HEK293T (cell line): ENCODE measurements at regions not wholly inside any gene's neighbourhood (a gene's known extent, or its start where the extent isn't known, plus 50 kb on each side); places are given as distances from the start of the nearest gene placed in this dataset.
"Not testable (repeated sequence)": the region's sequence is repeated elsewhere in the genome, so short reads cannot be mapped to it uniquely, and the experiment has no call there.

ENCODE experiments used
- CTCF ChIA-PET: fragments of 350-600 bp; formaldehyde crosslinking; extraction: SDS; loops from one replicate; lab custom pipeline; 2021; ENCODE audit warnings: antibody characterized with exemption, inconsistent platforms; lab: Yijun Ruan, JAX
- POLR2A ChIA-PET: fragments of 350-600 bp; formaldehyde crosslinking; extraction: SDS; loops from one replicate; lab custom pipeline; 2020; ENCODE audit warnings: antibody characterized with exemption, inconsistent platforms; lab: Yijun Ruan, JAX
- DNase-seq: peaks from one replicate; pipeline ENCODE4 v3.0.0; 2012; ENCODE audit warnings: mixed read lengths; ENCODE audit errors: extremely low spot score
- ARNT ChIP-seq: fragments of 450-650 bp; IDR thresholded peaks from 2 replicates; pipeline ENCODE4 v1.6.1; 2017; ENCODE audit warnings: mild to moderate bottlenecking
- BHLHE40 ChIP-seq: fragments of 450-650 bp; IDR thresholded peaks from 2 replicates; pipeline ENCODE4 v1.6.1; 2016; ENCODE audit warnings: mild to moderate bottlenecking, moderate library complexity, borderline replicate concordance
- CTBP1 ChIP-seq: fragments of 450-650 bp; IDR thresholded peaks from 2 replicates; pipeline ENCODE4 v1.6.1; 2016; ENCODE audit warnings: borderline replicate concordance
- ELF4 ChIP-seq: fragments of 450-650 bp; IDR thresholded peaks from 2 replicates; pipeline ENCODE4 v1.6.1; 2017; ENCODE audit warnings: antibody characterized with exemption
- FOXA1 ChIP-seq: fragments of 450-650 bp; IDR thresholded peaks from 2 replicates; pipeline ENCODE4 v1.6.1; 2016; ENCODE audit warnings: mild to moderate bottlenecking
- FOXK2 ChIP-seq: fragments of 450-650 bp; IDR thresholded peaks from 2 replicates; pipeline ENCODE4 v1.6.1; 2016; ENCODE audit warnings: mild to moderate bottlenecking
- FOXM1 ChIP-seq: fragments of 450-650 bp; IDR thresholded peaks from 2 replicates; pipeline ENCODE4 v1.6.1; 2017; ENCODE audit warnings: mild to moderate bottlenecking, borderline replicate concordance
- HDGF ChIP-seq: fragments of 450-650 bp; IDR thresholded peaks from 2 replicates; pipeline ENCODE4 v1.6.1; 2017; ENCODE audit warnings: antibody characterized with exemption, borderline replicate concordance
- L3MBTL2 ChIP-seq: fragments of 450-650 bp; conservative IDR thresholded peaks from 2 replicates; pipeline ENCODE4 v1.6.1; 2016; ENCODE audit warnings: mild to moderate bottlenecking
- LEF1 ChIP-seq: fragments of 450-650 bp; IDR thresholded peaks from 2 replicates; pipeline ENCODE4 v1.6.1; 2017; ENCODE audit warnings: mild to moderate bottlenecking, borderline replicate concordance
- NFRKB ChIP-seq: fragments of 450-650 bp; IDR thresholded peaks from 2 replicates; pipeline ENCODE4 v1.6.1; 2016; ENCODE audit warnings: mild to moderate bottlenecking, moderate library complexity
- PKNOX1 ChIP-seq: fragments of 450-650 bp; IDR thresholded peaks from 2 replicates; pipeline ENCODE4 v1.6.1; 2016
- SP1 ChIP-seq: fragments of 450-650 bp; IDR thresholded peaks from 2 replicates; pipeline ENCODE4 v1.6.1; 2017
- SUZ12 ChIP-seq: fragments of 450-650 bp; IDR thresholded peaks from 2 replicates; pipeline ENCODE4 v1.6.1; 2016; ENCODE audit warnings: mild to moderate bottlenecking
- TARDBP ChIP-seq: fragments of 450-650 bp; IDR thresholded peaks from 2 replicates; pipeline ENCODE4 v1.6.1; 2016
- ZNF384 ChIP-seq: fragments of 450-650 bp; IDR thresholded peaks from 2 replicates; pipeline ENCODE4 v1.6.1; 2016

DNA sequence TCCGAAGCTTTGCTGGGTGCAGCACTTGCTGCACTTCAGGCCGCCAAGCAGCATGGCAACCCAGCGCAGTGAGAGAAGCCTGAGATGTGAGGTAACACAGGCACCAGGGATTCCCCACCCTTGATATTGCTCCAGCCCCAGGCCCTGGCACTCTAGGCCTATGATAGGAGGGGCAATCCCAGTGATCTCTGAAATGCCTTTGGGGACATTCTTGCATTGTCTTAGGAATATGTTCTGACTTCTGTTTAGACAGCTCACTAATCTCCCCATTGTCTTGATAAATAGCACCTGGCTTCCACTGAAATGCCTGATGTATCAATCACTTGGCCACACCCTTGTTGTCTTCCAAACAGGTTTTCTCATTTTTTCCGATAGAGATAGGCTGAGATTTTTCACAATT lies 102.8 kb downstream of the SOX14 start:
- DNase-seq, result no peak
- ChIA-PET CTCF (no interaction called here), POLR2A (no interaction called here)
- TF ChIP-seq ARNT, result no peak
- no peak for TF ChIP-seq CTBP1
- no peak for TF ChIP-seq BHLHE40
- no peak for TF ChIP-seq HDGF
- no peak for TF ChIP-seq SUZ12
- no peak for TF ChIP-seq FOXM1
- no peak for TF ChIP-seq LEF1
- no peak for TF ChIP-seq SP1
- TF ChIP-seq FOXA1, result no peak
- no peak for TF ChIP-seq NFRKB
- no peak for TF ChIP-seq FOXK2
- TF ChIP-seq L3MBTL2, result no peak
- TF ChIP-seq TARDBP, result no peak
- no peak for TF ChIP-seq ELF4
- no peak for TF ChIP-seq PKNOX1
- TF ChIP-seq ZNF384, result no peak

DNA sequence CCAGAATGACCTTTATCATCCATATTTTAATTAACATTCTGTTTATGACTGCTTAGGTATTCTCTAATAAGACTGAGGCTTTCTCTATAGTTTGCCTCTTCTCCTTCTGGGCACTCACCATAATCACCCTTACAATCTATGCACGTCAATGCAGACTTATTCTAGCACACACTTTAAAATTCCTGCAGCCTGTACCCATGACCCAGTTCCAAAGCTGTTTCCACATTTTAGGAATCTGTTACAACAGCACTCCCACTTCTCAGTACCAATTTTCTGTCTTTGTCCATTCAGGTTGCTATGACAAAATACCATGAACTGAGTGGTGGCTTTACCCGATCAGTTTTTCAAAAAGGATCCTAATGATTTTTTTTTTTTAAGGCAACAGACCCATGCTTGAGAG lies 103.5 kb downstream of the SOX14 start:
- ChIA-PET CTCF (interaction anchor here (0.7 kb wide), 1 partner anchor 756 kb away, joined by 5 read pairs; no protein-coding TSS in a partner anchor), POLR2A (no interaction called here)
- no peak for DNase-seq
- no peak for TF ChIP-seq PKNOX1

DNA sequence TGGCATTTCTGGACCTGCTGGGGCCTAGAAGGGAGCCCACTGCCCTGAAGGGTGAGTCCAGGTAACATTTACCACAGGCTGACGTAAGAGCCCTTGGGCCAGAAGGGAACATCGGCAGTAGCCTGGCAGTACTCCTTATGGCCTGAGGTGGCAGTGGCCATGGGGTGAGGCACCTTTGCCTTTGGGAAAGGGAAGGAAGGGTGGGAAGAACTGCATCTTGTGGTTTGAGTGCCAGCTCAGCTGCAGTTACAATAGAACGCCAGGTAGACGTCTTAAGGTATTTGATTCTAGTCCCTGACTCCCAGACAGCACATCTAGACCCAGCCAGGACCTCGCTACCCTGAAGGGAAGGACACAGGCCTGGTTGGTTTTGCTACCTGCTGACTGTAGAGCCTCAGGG lies 104.9 kb downstream of the SOX14 start:
- TF ChIP-seq NFRKB, result no peak
- TF ChIP-seq LEF1, result no peak
- no peak for TF ChIP-seq SUZ12
- no peak for TF ChIP-seq L3MBTL2
- TF ChIP-seq HDGF, result no peak
- TF ChIP-seq TARDBP, result no peak
- TF ChIP-seq CTBP1, result no peak
- no peak for TF ChIP-seq PKNOX1
- TF ChIP-seq ZNF384, result no peak
- POLR2A ChIA-PET, result no interaction called here
- DNase-seq, result no peak
- CTCF ChIA-PET, result no interaction called here

- POLR2A ChIA-PET, CTCF ChIA-PET, DNase-seq: not testable (repeated sequence)
These were observed 108.5 kb downstream of the SOX14 start for GRCh38 chr3:137872589-137872988.

DNA sequence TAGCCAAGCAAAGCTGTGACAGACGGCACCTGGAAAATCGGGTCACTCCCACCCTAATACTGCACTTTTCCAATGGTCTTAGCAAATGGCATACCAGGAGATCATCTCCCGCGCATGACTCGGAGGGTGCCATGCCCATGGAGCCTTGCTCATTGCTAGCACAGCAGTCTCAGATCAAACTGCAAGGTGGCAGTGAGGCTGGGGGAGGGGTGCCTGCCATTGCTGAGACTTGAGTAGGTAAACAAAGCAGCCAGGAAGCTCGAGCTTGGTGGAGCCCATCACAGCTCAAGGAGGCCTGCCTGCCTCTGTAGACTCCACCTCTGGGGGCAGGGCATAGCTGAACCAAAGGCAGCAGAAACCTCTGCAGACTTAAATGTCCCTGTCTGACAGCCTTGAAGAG lies 113.1 kb upstream of the CLDN18 start:
- POLR2A ChIA-PET, CTCF ChIA-PET, DNase-seq: not testable (repeated sequence)

DNA sequence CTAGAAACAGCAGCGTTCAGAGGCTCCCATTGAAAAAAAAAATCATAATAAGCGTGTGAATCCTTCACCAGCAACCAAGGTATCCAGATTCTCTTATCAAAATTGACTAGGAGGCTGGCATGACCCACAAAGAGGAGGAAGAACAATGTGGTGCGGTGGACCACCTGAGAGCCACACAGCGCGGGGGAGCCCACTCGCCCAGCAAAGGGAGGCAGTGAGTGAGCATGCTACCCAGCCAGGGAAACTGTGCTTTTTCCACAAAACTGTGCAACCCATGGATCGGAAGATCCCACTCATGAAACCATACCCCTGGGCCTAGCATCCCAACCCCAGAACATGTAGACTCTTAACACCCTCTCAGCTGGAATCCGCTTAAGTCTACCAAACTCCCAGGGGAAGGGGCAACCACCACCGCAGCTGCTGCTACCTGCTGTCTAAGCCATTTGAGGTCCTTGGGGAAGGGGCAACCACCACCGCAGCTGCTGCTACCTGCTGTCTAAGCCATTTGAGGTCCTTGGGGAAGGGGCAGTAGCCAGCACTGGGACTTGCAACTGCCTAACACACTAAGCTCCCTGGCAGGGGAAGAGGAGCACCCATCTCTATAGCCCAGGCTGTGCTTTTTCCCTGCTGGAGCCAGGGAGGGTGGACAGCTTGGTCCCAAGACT lies 102.8 kb upstream of the CLDN18 start:
- ChIA-PET CTCF (no interaction called here), POLR2A (no interaction called here)
- TF ChIP-seq NFRKB (no peak), ZNF384 (no peak), ELF4 (no peak), SUZ12 (no peak), FOXM1 (no peak), ARNT (no peak), FOXK2 (no peak), PKNOX1 (no peak), L3MBTL2 (no peak), HDGF (no peak)
- no peak for DNase-seq

DNA sequence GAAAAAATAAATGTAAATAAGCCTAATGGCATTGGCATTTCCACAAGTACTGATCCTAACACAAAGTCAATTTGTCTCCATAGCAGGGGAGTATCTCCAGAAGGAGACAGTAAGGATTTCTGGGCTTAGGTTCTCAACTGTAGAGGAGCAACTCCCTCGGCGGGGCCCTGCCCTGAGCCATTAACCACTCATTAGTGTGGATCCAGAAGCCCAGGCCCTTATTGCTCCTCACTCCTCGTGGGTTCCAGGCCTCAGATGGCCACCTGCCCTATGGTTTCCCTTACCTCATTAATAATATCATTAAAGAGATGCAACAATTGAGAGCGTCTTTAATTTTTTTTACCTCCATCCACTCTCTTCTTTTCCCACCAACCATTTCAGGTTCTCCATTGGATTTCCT lies 85.3 kb upstream of the CLDN18 start:
- POLR2A ChIA-PET, result no interaction called here
- CTCF ChIA-PET, result no interaction called here
- TF ChIP-seq FOXA1 (no peak), ZNF384 (no peak), TARDBP (no peak), HDGF (no peak), CTBP1 (no peak), SP1 (no peak)
- no peak for DNase-seq
